CD4-positive, alpha-beta T cell (primary cell): ENCODE measurements at regions not wholly inside any gene's neighbourhood (a gene's known extent, or its start where the extent isn't known, plus 50 kb on each side); places are given as distances from the start of the nearest gene placed in this dataset.

Experiments used
- ATAC-seq: fragments of 200-7000 bp; cut with Tn5 transposase; one replicate; pipeline ENCODE4 v1.10.0; 2022; ENCODE audit warnings: mild to moderate bottlenecking; ENCODE audit not compliant: poor library complexity
- CTCF ChIA-PET: fragments of 350-600 bp; sonication (Branson Sonifier 250); formaldehyde crosslinking; loops from one replicate; lab custom pipeline; 2021; ENCODE audit warnings: antibody characterized with exemption, inconsistent platforms; lab: Charles Lee
- POLR2A ChIA-PET: fragments of 350-600 bp; sonication (Branson Sonifier 250); formaldehyde crosslinking; loops from one replicate; lab custom pipeline; 2021; ENCODE audit warnings: antibody characterized with exemption, inconsistent platforms; lab: Charles Lee
- DNase-seq, 14 experiments: peaks; one replicate each; pipeline ENCODE4 v3.0.0-alpha.2; 2013 to 2020; ENCODE audit warnings: mixed read lengths in 2 of 14
- H3K27ac ChIP-seq, 2 donors: one replicate each; pipeline versions ENCODE4 v1.5.1 to v1.7.0; 2013; ENCODE audit warnings: low read length in 2 of 2, low read depth in 1 of 2, mild to moderate bottlenecking in 1 of 2
- H3K27me3 ChIP-seq, 2 experiments: 1 replicate in 1 of 2; 2 replicates in 1 of 2; pipeline versions ENCODE4 v1.6.1 to v1.7.0; 2013; ENCODE audit warnings: low read length in 2 of 2, control low read depth in 1 of 2, mild to moderate bottlenecking in 1 of 2, moderate library complexity in 1 of 2; ENCODE audit not compliant: insufficient read depth in 2 of 2, control insufficient read depth in 1 of 2
- H3K36me3 ChIP-seq: one replicate; pipeline ENCODE4 v1.6.1; 2013; ENCODE audit warnings: low read length, control low read depth; ENCODE audit not compliant: insufficient read depth
- H3K4me1 ChIP-seq: one replicate; pipeline ENCODE4 v1.6.1; 2013; ENCODE audit warnings: low read length, control low read depth; ENCODE audit not compliant: insufficient read depth
- H3K4me3 ChIP-seq: one replicate; pipeline ENCODE4 v1.5.1; 2013; ENCODE audit warnings: mild to moderate bottlenecking, low read length, moderate library complexity
- H3K9me3 ChIP-seq, 2 experiments: 1 replicate in 1 of 2; 2 replicates in 1 of 2; pipeline versions ENCODE4 v1.6.1 to v1.7.0; 2013; ENCODE audit warnings: low read length in 2 of 2, mild to moderate bottlenecking in 2 of 2, control low read depth in 1 of 2, moderate library complexity in 1 of 2; ENCODE audit not compliant: control insufficient read depth in 1 of 2, insufficient read depth in 1 of 2
- H3K27ac Mint-ChIP-seq: one replicate; pipeline ENCODE4 v1.8.0; 2020; ENCODE audit warnings: mixed read lengths
- H3K27me3 Mint-ChIP-seq: one replicate; pipeline ENCODE4 v1.8.0; 2021; ENCODE audit warnings: mixed read lengths
- H3K36me3 Mint-ChIP-seq: one replicate; pipeline ENCODE4 v1.8.0; 2021; ENCODE audit warnings: low read depth, mixed read lengths
- H3K4me1 Mint-ChIP-seq: one replicate; pipeline ENCODE4 v1.8.0; 2021; ENCODE audit warnings: low read depth, mixed read lengths
- H3K4me3 Mint-ChIP-seq: one replicate; pipeline ENCODE4 v1.8.0; 2020; ENCODE audit warnings: mild to moderate bottlenecking, mixed read lengths
- H3K9me3 Mint-ChIP-seq: one replicate; pipeline ENCODE4 v1.8.0; 2020; ENCODE audit warnings: mixed read lengths
- intact Hi-C, 2 experiments: fragments of 100-400 bp; cut with DNase I in 1 of 2; cut with micrococcal nuclease in 1 of 2; formaldehyde crosslinking; loops; one replicate each; pipeline versions ENCODE4 v1.15.1 to v1.9.0; 2023 to 2025; cut with DNase I, micrococcal nuclease
- TF ChIP-seq, protein P1 (sequence below): fragments of 200-600 bp; IDR thresholded peaks from one replicate; pipeline ENCODE4 v1.8.0; 2022; ENCODE audit warnings: antibody characterized with exemption, mild to moderate bottlenecking

GRCh38 chr11:13207270-13207664, 70.3 kb upstream of the BMAL1 start:
- Mint-ChIP-seq H3K9me3 (no peaks in the 10 kb centered on the region), H3K36me3 (no peaks in the 10 kb centered on the region), H3K4me1 (peaks cover 35% of the 10 kb centered on the region), H3K4me3 (peak overlapping the region; percentile 85), H3K27ac (peak overlapping the region; percentile 30), H3K27me3 (no peaks in the 10 kb centered on the region)
- ATAC-seq (no peak), DNase-seq (no peak)
- H3K4me1 ChIP-seq = peaks cover 14% of the 10 kb centered on the region
- H3K4me3 ChIP-seq = peak overlapping the region; percentile 57
- CTCF ChIA-PET = interaction anchor here (1.2 kb wide), 1 partner anchor 128 kb away, joined by 4 read pairs; no protein-coding TSS in a partner anchor
- intact Hi-C loops = no loop called here
- H3K27me3 ChIP-seq = no peaks in the 10 kb centered on the region
- no peaks in the 10 kb centered on the region for H3K36me3 ChIP-seq
- TF ChIP-seq, protein P1, sequence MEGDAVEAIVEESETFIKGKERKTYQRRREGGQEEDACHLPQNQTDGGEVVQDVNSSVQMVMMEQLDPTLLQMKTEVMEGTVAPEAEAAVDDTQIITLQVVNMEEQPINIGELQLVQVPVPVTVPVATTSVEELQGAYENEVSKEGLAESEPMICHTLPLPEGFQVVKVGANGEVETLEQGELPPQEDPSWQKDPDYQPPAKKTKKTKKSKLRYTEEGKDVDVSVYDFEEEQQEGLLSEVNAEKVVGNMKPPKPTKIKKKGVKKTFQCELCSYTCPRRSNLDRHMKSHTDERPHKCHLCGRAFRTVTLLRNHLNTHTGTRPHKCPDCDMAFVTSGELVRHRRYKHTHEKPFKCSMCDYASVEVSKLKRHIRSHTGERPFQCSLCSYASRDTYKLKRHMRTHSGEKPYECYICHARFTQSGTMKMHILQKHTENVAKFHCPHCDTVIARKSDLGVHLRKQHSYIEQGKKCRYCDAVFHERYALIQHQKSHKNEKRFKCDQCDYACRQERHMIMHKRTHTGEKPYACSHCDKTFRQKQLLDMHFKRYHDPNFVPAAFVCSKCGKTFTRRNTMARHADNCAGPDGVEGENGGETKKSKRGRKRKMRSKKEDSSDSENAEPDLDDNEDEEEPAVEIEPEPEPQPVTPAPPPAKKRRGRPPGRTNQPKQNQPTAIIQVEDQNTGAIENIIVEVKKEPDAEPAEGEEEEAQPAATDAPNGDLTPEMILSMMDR = no peak
- POLR2A ChIA-PET = interaction anchor here (1.0 kb wide), 1 partner anchor 256 kb away, joined by 3 read pairs; the partner anchor contains the start of gene BTBD10
- peak overlapping the region in 1 of 2 donors; percentile 13 for H3K27ac ChIP-seq
- no peaks in the 10 kb centered on the region for H3K9me3 ChIP-seq

- DNase-seq = peak in 9 of 14 experiments; percentile 3 to 63 (median 39)
- H3K27ac Mint-ChIP-seq = peak overlapping the region; percentile 30
- peaks cover 14% of the 10 kb centered on the region for H3K4me1 ChIP-seq
- peak overlapping the region; percentile 85 for H3K4me3 Mint-ChIP-seq
- peak; percentile 73 for ATAC-seq
- intact Hi-C loops = loop anchor here in 1 of 2 experiments (2.0 kb wide), 1 partner anchor 137 kb away; no protein-coding TSS in a partner anchor
- peak overlapping the region in 1 of 2 donors; percentile 13 for H3K27ac ChIP-seq
- H3K4me3 ChIP-seq = peak overlapping the region; percentile 57
- H3K9me3 Mint-ChIP-seq = no peaks in the 10 kb centered on the region
- peaks cover 35% of the 10 kb centered on the region for H3K4me1 Mint-ChIP-seq
- no peaks in the 10 kb centered on the region for H3K27me3 ChIP-seq
- no peaks in the 10 kb centered on the region for H3K36me3 Mint-ChIP-seq
- TF ChIP-seq, protein P1 = no peak
- H3K9me3 ChIP-seq = no peaks in the 10 kb centered on the region
- H3K36me3 ChIP-seq = no peaks in the 10 kb centered on the region
- ChIA-PET CTCF (interaction anchor here (1.2 kb wide), 1 partner anchor 127 kb away, joined by 4 read pairs; no protein-coding TSS in a partner anchor), POLR2A (interaction anchor here (0.7 to 1.0 kb wide), 4 partner anchors 69 to 588 kb away, joined by 3 read pairs; partner anchors contain the start of gene BTBD10)
- no peaks in the 10 kb centered on the region for H3K27me3 Mint-ChIP-seq
Observed at GRCh38 chr11:13207665-13208594, 69.7 kb upstream of the BMAL1 start.

GRCh38 chr11:13208921-13209320, 68.7 kb upstream of the BMAL1 start:
- Histone ChIP-seq H3K27me3 (no peaks in the 10 kb centered on the region), H3K9me3 (no peaks in the 10 kb centered on the region), H3K36me3 (no peaks in the 10 kb centered on the region), H3K4me3 (no peak overlapping the region), H3K4me1 (peaks cover 14% of the 10 kb centered on the region), H3K27ac (no peak overlapping the region)
- Mint-ChIP-seq H3K36me3 (no peaks in the 10 kb centered on the region), H3K27me3 (no peaks in the 10 kb centered on the region), H3K9me3 (no peaks in the 10 kb centered on the region), H3K4me1 (peaks cover 35% of the 10 kb centered on the region), H3K4me3 (peak overlapping the region; percentile 52), H3K27ac (no peak overlapping the region)
- ChIA-PET CTCF (interaction anchor here (1.1 to 2.5 kb wide), 2 partner anchors 12 to 127 kb away, joined by 4 to 6 read pairs; no protein-coding TSS in a partner anchor), POLR2A (interaction anchor here (1.0 kb wide), 2 partner anchors 68 to 141 kb away, joined by 3 read pairs; no protein-coding TSS in a partner anchor)
- TF ChIP-seq, protein P1 = no peak
- intact Hi-C loops = loop anchor here in 1 of 2 experiments (2.0 kb wide), 1 partner anchor 136 kb away; no protein-coding TSS in a partner anchor
- DNase-seq (no peak), ATAC-seq (no peak)
